EH (cell line): ENCODE measurements at regions not wholly inside any gene's neighbourhood (a gene's known extent, or its start where the extent isn't known, plus 50 kb on each side); places are given as distances from the start of the nearest gene placed in this dataset.
"Not testable (repeated sequence)": the region's sequence is repeated elsewhere in the genome, so short reads cannot be mapped to it uniquely, and the experiment has no call there.

ENCODE experiments used
- DNase-seq: peaks from one replicate; pipeline ENCODE4 v3.0.0-alpha.2; 2015; ENCODE audit warnings: low read depth

GRCh38 chr2:23023722-23024121 lies 361.3 kb upstream of the KLHL29 start:
- no peak for DNase-seq

- no peak for DNase-seq
These were observed 358.3 kb upstream of the KLHL29 start for GRCh38 chr2:23026671-23027070.

- no peak for DNase-seq
These were observed 357.6 kb upstream of the KLHL29 start for GRCh38 chr2:23027396-23027795.

GRCh38 chr2:23028106-23028505 lies 356.9 kb upstream of the KLHL29 start:
- DNase-seq, result no peak

- DNase-seq, result no peak
These were observed 355.9 kb upstream of the KLHL29 start for GRCh38 chr2:23029111-23029510.

- no peak for DNase-seq
These were observed 355.0 kb upstream of the KLHL29 start for GRCh38 chr2:23029951-23030350.

- DNase-seq, result no peak
These were observed 350.0 kb upstream of the KLHL29 start for GRCh38 chr2:23034996-23035395.

GRCh38 chr2:23036629-23037028 lies 348.4 kb upstream of the KLHL29 start:
- no peak for DNase-seq

GRCh38 chr2:23037596-23037995 lies 347.4 kb upstream of the KLHL29 start:
- no peak for DNase-seq

GRCh38 chr2:23041443-23041842 lies 343.5 kb upstream of the KLHL29 start:
- DNase-seq, result no peak

GRCh38 chr2:23042216-23042906 lies 342.6 kb upstream of the KLHL29 start:
- DNase-seq, result no peak

GRCh38 chr2:23050388-23050787 lies 334.6 kb upstream of the KLHL29 start:
- no peak for DNase-seq

GRCh38 chr2:23053601-23054000 lies 331.4 kb upstream of the KLHL29 start:
- no peak for DNase-seq

GRCh38 chr2:23055251-23055650 lies 329.7 kb upstream of the KLHL29 start:
- DNase-seq, result no peak

- DNase-seq, result not testable (repeated sequence)
These were observed 328.1 kb upstream of the KLHL29 start for GRCh38 chr2:23056846-23057245.

- DNase-seq, result no peak
These were observed 326.5 kb upstream of the KLHL29 start for GRCh38 chr2:23058435-23058834.

- no peak for DNase-seq
These were observed 319.8 kb upstream of the KLHL29 start for GRCh38 chr2:23065210-23065609.

- DNase-seq, result no peak
These were observed 319.0 kb upstream of the KLHL29 start for GRCh38 chr2:23065936-23066335.

GRCh38 chr2:23066686-23067085 lies 318.3 kb upstream of the KLHL29 start:
- no peak for DNase-seq

GRCh38 chr2:23069156-23069555 lies 315.8 kb upstream of the KLHL29 start:
- no peak for DNase-seq

GRCh38 chr2:23069923-23070322 lies 315.1 kb upstream of the KLHL29 start:
- DNase-seq, result no peak

- no peak for DNase-seq
These were observed 311.9 kb upstream of the KLHL29 start for GRCh38 chr2:23073056-23073455.

GRCh38 chr2:23073671-23074070 lies 311.3 kb upstream of the KLHL29 start:
- DNase-seq, result no peak

GRCh38 chr2:23077596-23077995 lies 307.4 kb upstream of the KLHL29 start:
- DNase-seq, result no peak
